ENCODE measurements at regions not wholly inside any gene's neighbourhood (a gene's known extent, or its start where the extent isn't known, plus 50 kb on each side); places are given as distances from the start of the nearest gene placed in this dataset.

DNA sequence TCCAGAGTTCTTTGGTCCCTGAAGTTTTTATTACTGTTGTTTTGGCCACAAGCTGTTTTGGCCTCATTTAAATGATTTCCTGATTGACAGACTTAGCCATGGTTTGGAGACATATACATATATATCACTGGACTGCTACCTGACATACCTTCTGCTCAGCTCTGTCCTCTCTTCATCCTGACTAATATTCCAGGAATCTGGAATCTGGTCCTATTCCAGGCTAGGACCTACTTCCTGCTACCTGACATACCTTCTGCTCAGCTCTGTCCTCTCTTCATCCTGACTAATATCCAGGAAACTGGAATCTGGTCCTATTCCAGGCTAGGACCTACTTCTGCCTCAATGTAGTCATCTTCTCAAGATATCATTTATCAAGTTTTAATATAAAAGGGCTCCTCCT, 724.4 kb upstream of the ROBO1 start:
- TF ChIP-seq ZNF274 (IDR thresholded peaks at IDR 0.05; ENCODE audit: low read depth, low read length), result no peak
- no peak overlapping the region for H3K4me3 ChIP-seq (ENCODE audit: low read length)

- no peak for TF ChIP-seq ZNF274 (IDR thresholded peaks at IDR 0.05; ENCODE audit: low read depth, low read length)
- H3K4me3 ChIP-seq (ENCODE audit: low read length), result no peak overlapping the region
Measured at GRCh38 chr3:80472961-80473360, 705.2 kb upstream of the ROBO1 start.

GRCh38 chr3:80472459-80472858, 704.7 kb upstream of the ROBO1 start:
- H3K4me3 ChIP-seq (ENCODE audit: low read length), result no peak overlapping the region
- TF ChIP-seq ZNF274 (IDR thresholded peaks at IDR 0.05; ENCODE audit: low read depth, low read length), result no peak

GRCh38 chr3:80470433-80470832, 702.6 kb upstream of the ROBO1 start:
- no peak for TF ChIP-seq ZNF274 (IDR thresholded peaks at IDR 0.05; ENCODE audit: low read depth, low read length)
- H3K4me3 ChIP-seq (ENCODE audit: low read length), result no peak overlapping the region

DNA sequence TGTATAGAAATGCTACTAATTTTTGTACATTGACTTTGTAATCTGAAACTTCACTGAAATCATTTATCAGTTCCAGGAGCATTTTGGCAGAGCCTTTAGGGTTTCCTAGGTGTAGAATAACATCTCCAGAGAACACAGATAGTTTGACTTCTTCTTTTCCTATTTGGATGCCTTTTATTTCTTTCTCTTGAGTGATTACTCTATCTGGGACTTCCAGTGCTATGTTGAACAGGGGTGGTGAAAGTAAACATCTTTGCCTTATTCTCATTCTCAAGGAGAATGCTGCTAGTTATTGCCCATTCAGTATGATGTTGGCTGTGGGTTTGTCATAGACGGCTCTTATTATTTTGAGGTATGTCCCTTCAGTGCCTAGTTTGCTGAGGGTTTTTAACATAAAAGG, 697.9 kb upstream of the ROBO1 start:
- TF ChIP-seq ZNF274 (IDR thresholded peaks at IDR 0.05; ENCODE audit: low read depth, low read length), result no peak
- H3K4me3 ChIP-seq (ENCODE audit: low read length), result no peak overlapping the region

DNA sequence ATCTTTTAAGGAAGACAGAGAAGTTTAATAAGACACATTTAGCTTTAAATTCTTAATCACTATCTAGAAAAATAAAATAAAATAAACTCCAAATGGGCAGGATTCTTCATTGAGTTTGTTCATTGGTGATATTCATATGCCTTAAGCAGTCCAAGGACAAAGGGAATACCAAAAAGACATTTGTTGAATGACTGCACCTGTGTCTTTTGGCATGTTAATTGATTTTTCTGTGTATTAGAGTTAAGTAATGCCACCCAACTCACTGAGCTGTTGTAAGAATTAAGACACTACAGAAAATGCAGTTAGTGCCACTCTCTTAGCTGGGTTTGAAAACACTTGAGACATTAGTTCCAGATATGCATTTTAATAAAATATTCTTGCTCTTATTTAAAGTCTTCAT, 683.6 kb upstream of the ROBO1 start:
- H3K4me3 ChIP-seq (ENCODE audit: low read length), result no peak overlapping the region
- TF ChIP-seq ZNF274 (IDR thresholded peaks at IDR 0.05; ENCODE audit: low read depth, low read length), result no peak

GRCh38 chr3:80445641-80446040, 677.8 kb upstream of the ROBO1 start:
- TF ChIP-seq ZNF274 (IDR thresholded peaks at IDR 0.05; ENCODE audit: low read depth, low read length), result no peak
- no peak overlapping the region for H3K4me3 ChIP-seq (ENCODE audit: low read length)

- H3K4me3 ChIP-seq (ENCODE audit: low read length), result no peak overlapping the region
- no peak for TF ChIP-seq ZNF274 (IDR thresholded peaks at IDR 0.05; ENCODE audit: low read depth, low read length)
Measured at GRCh38 chr3:80445053-80445452, 677.3 kb upstream of the ROBO1 start.

DNA sequence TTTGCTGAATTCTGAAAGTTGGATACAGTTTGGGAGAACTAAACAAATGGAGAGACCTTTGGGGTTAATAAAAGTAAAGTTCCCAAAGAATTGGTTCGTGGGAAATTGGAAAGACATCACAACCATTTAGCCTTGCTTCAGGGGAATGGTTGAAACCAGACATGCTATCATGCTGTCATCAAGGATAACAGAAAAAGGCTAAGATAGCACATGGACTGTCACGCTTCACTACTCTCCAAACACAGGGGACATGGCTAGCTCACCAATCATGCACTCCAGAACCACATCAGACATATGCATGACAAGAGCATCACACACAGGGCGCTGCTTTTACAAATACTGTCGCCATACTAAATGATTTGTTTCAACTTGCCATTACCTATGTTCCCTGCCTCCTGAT, 671.7 kb upstream of the ROBO1 start:
- no peak overlapping the region for H3K4me3 ChIP-seq (ENCODE audit: low read length)
- no peak for TF ChIP-seq ZNF274 (IDR thresholded peaks at IDR 0.05; ENCODE audit: low read depth, low read length)

DNA sequence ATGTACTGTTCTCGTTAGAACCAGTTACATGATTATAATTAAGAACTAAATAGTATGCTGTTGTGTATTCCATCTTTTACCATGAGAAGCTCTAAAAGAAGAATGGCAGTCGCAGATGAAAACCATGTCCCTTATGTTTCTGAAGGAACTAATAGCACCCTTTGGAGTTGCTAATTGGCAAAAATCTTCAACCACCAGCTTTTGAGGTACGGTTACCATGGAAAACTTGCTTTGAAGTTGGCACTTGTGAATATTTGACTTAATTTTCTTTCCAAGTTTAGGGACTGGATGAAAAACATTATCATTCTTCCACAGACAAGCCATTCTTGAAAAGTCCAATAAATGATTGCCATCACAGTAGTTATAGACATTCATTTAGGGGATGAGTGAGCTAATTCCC, 666.6 kb upstream of the ROBO1 start:
- TF ChIP-seq ZNF274 (IDR thresholded peaks at IDR 0.05; ENCODE audit: low read depth, low read length), result no peak
- no peak overlapping the region for H3K4me3 ChIP-seq (ENCODE audit: low read length)

- no peak for TF ChIP-seq ZNF274 (IDR thresholded peaks at IDR 0.05; ENCODE audit: low read depth, low read length)
- H3K4me3 ChIP-seq (ENCODE audit: low read length), result no peak overlapping the region
Measured at GRCh38 chr3:80424951-80425350, 657.2 kb upstream of the ROBO1 start.

GRCh38 chr3:80408030-80408721, 640.4 kb upstream of the ROBO1 start:
- no peak for TF ChIP-seq ZNF274 (IDR thresholded peaks at IDR 0.05; ENCODE audit: low read depth, low read length)
- H3K4me3 ChIP-seq (ENCODE audit: low read length), result no peak overlapping the region

DNA sequence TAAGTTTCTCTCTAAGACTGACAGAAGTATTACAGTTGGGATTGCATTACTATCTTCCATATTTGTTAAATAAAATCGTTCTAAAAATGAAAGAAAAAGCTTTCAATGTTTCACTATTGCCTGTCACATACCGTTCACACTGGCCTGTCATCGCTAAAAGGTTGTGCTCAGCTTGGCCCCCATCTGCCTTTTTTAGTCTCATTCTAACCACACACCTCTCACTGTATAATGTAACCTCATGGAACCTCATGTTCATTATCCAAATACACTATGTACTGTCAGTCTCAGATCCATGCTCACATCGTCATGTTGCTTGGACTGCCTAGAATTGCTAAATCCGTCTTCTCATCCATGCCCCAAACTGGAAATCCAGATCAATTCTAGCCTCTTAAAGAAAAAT, 637.8 kb upstream of the ROBO1 start:
- TF ChIP-seq ZNF274 (IDR thresholded peaks at IDR 0.05; ENCODE audit: low read depth, low read length), result no peak
- H3K4me3 ChIP-seq (ENCODE audit: low read length), result no peak overlapping the region

GRCh38 chr3:80395023-80395422, 627.2 kb upstream of the ROBO1 start:
- no peak for TF ChIP-seq ZNF274 (IDR thresholded peaks at IDR 0.05; ENCODE audit: low read depth, low read length)
- H3K4me3 ChIP-seq (ENCODE audit: low read length), result no peak overlapping the region

GRCh38 chr3:80391573-80391972, 623.8 kb upstream of the ROBO1 start:
- no peak for TF ChIP-seq ZNF274 (IDR thresholded peaks at IDR 0.05; ENCODE audit: low read depth, low read length)
- no peak overlapping the region for H3K4me3 ChIP-seq (ENCODE audit: low read length)

GRCh38 chr3:80384811-80385210, 617.0 kb upstream of the ROBO1 start:
- no peak overlapping the region for H3K4me3 ChIP-seq (ENCODE audit: low read length)
- TF ChIP-seq ZNF274 (IDR thresholded peaks at IDR 0.05; ENCODE audit: low read depth, low read length), result no peak
